ENCODE measurements at regions not wholly inside any gene's neighbourhood (a gene's known extent, or its start where the extent isn't known, plus 50 kb on each side); places are given as distances from the start of the nearest gene placed in this dataset.

DNA sequence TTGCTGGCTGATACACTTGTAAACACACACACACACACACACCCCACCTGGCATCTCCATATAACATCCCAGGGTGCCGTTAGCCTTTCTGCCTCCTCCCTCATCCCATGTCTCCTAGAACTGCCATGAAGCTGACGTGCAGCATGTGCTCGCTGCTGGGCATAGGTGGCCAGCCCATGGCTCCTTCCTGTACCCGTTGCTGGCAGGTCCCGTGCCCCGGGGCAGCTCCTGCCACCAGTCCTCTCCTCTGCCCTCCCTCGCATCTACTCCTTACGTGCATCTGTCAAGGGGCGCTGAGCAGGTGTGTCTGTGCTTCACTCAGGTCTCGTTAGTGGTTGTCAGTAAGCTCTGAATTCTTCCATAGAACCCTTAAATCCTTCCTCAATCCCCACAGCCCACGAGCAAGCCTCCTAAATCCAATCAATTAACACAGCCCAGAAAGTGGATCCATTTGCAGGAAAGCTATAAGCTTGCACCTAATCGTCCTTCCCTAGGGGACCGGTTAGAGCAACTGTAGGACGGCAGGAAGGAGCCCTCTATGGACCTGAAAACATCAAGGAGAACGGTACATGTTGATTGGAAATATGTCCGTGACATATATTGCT is 218.1 kb upstream of the FOXF1 start:
- DNase-seq (ENCODE audit: extremely low spot score, unreplicated experiment), result no peak
- H3K4me3 Mint-ChIP-seq (ENCODE audit: unreplicated experiment), result no peak overlapping the region

GRCh38 chr16:86292942-86293341 is 217.4 kb upstream of the FOXF1 start:
- no peak for TF ChIP-seq CTCF (IDR thresholded peaks at IDR 0.05)
- Mint-ChIP-seq H3K36me3 (ENCODE audit: unreplicated experiment) (no peaks in the 10 kb centered on the region), H3K4me1 (ENCODE audit: unreplicated experiment) (peaks cover under 1% of the 10 kb centered on the region), H3K27me3 (ENCODE audit: unreplicated experiment) (peaks cover 88% of the 10 kb centered on the region), H3K27ac (ENCODE audit: unreplicated experiment) (no peak overlapping the region), H3K4me3 (ENCODE audit: unreplicated experiment) (no peak overlapping the region), H3K9me3 (ENCODE audit: unreplicated experiment) (no peaks in the 10 kb centered on the region)
- DNase-seq (ENCODE audit: extremely low spot score, unreplicated experiment), result no peak

More for the DNA sequence above, 218.1 kb upstream of the FOXF1 start:
- Mint-ChIP-seq H3K9me3 (ENCODE audit: unreplicated experiment) (no peaks in the 10 kb centered on the region), H3K27ac (ENCODE audit: unreplicated experiment) (no peak overlapping the region), H3K4me1 (ENCODE audit: unreplicated experiment) (no peaks in the 10 kb centered on the region), H3K36me3 (ENCODE audit: unreplicated experiment) (no peaks in the 10 kb centered on the region), H3K27me3 (ENCODE audit: unreplicated experiment) (peaks cover 88% of the 10 kb centered on the region)
- no peak for TF ChIP-seq CTCF (IDR thresholded peaks at IDR 0.05)

GRCh38 chr16:86293906-86294305 is 216.4 kb upstream of the FOXF1 start:
- TF ChIP-seq CTCF (IDR thresholded peaks at IDR 0.05), result no peak
- H3K9me3 Mint-ChIP-seq (ENCODE audit: unreplicated experiment), result no peaks in the 10 kb centered on the region
- H3K4me3 Mint-ChIP-seq (ENCODE audit: unreplicated experiment), result no peak overlapping the region
- H3K27ac Mint-ChIP-seq (ENCODE audit: unreplicated experiment), result no peak overlapping the region
- H3K4me1 Mint-ChIP-seq (ENCODE audit: unreplicated experiment), result peaks cover 7% of the 10 kb centered on the region
- H3K36me3 Mint-ChIP-seq (ENCODE audit: unreplicated experiment), result no peaks in the 10 kb centered on the region
- DNase-seq (ENCODE audit: extremely low spot score, unreplicated experiment), result no peak
- H3K27me3 Mint-ChIP-seq (ENCODE audit: unreplicated experiment), result peaks cover 88% of the 10 kb centered on the region

- TF ChIP-seq CTCF (IDR thresholded peaks at IDR 0.05), result no peak
- Mint-ChIP-seq H3K27me3 (ENCODE audit: unreplicated experiment) (peaks cover 86% of the 10 kb centered on the region), H3K4me3 (ENCODE audit: unreplicated experiment) (no peak overlapping the region), H3K36me3 (ENCODE audit: unreplicated experiment) (no peaks in the 10 kb centered on the region), H3K9me3 (ENCODE audit: unreplicated experiment) (no peaks in the 10 kb centered on the region), H3K27ac (ENCODE audit: unreplicated experiment) (no peak overlapping the region), H3K4me1 (ENCODE audit: unreplicated experiment) (peaks cover 7% of the 10 kb centered on the region)
- DNase-seq (ENCODE audit: extremely low spot score, unreplicated experiment), result no peak
These were observed 215.7 kb upstream of the FOXF1 start for GRCh38 chr16:86294535-86295196.

- DNase-seq (ENCODE audit: extremely low spot score, unreplicated experiment), result no peak
- Mint-ChIP-seq H3K9me3 (ENCODE audit: unreplicated experiment) (no peaks in the 10 kb centered on the region), H3K27ac (ENCODE audit: unreplicated experiment) (no peak overlapping the region), H3K27me3 (ENCODE audit: unreplicated experiment) (peaks cover 84% of the 10 kb centered on the region), H3K4me1 (ENCODE audit: unreplicated experiment) (peaks cover 7% of the 10 kb centered on the region), H3K4me3 (ENCODE audit: unreplicated experiment) (no peak overlapping the region), H3K36me3 (ENCODE audit: unreplicated experiment) (no peaks in the 10 kb centered on the region)
- TF ChIP-seq CTCF (IDR thresholded peaks at IDR 0.05), result no peak
These were observed 214.1 kb upstream of the FOXF1 start for GRCh38 chr16:86296256-86296655.
